Fibroblast of pulmonary artery (primary cell): ENCODE measurements at regions not wholly inside any gene's neighbourhood (a gene's known extent, or its start where the extent isn't known, plus 50 kb on each side); places are given as distances from the start of the nearest gene placed in this dataset.
"Not testable (repeated sequence)": the region's sequence is repeated elsewhere in the genome, so short reads cannot be mapped to it uniquely, and the experiment has no call there.

ENCODE experiments used
- DNase-seq: peaks from one replicate; pipeline ENCODE4 v3.0.0-alpha.2; 2010; ENCODE audit warnings: low read depth
- H3K4me3 ChIP-seq: replicated peaks from 2 replicates; pipeline ENCODE4 v1.5.1; 2011; ENCODE audit warnings: low read depth, mild to moderate bottlenecking, control low read depth, low read length, moderate library complexity
- TF ChIP-seq, protein P1 (sequence below): IDR thresholded peaks from 2 replicates; pipeline ENCODE4 v1.5.1; 2011; ENCODE audit warnings: mild to moderate bottlenecking, control low read depth, low read length, inconsistent platforms; ENCODE audit errors: missing control alignments

DNA sequence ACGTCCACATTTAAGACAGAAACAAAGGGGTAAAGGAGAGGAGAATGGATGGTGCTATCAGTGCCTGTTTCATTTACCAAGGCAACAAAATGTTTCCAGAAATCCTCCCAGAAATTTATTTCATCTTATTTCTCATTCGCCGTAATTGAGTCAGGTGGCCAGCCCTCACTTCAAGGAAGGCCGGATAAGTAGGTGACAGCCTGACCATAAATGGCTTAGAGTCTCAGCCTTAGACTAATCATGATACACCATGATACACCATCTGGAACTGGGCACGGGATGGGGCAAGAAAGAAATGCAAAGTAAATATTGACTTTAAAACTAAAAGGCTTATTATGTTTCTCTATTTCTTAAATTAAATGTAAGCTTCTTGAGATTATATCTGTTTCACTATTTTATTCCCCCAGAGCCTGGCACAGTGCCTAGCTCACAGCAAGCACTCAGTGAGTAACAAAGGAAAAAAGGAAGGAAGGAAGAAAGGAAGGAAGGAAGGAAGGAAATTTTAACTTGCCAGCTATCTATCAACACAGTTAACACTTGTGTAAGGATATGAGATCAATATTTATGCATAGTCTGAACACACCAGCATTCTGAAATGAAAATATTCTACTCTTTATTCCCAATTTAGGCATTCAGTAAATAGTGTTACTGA lies 106.1 kb upstream of the FSCB start:
- TF ChIP-seq, protein P1, sequence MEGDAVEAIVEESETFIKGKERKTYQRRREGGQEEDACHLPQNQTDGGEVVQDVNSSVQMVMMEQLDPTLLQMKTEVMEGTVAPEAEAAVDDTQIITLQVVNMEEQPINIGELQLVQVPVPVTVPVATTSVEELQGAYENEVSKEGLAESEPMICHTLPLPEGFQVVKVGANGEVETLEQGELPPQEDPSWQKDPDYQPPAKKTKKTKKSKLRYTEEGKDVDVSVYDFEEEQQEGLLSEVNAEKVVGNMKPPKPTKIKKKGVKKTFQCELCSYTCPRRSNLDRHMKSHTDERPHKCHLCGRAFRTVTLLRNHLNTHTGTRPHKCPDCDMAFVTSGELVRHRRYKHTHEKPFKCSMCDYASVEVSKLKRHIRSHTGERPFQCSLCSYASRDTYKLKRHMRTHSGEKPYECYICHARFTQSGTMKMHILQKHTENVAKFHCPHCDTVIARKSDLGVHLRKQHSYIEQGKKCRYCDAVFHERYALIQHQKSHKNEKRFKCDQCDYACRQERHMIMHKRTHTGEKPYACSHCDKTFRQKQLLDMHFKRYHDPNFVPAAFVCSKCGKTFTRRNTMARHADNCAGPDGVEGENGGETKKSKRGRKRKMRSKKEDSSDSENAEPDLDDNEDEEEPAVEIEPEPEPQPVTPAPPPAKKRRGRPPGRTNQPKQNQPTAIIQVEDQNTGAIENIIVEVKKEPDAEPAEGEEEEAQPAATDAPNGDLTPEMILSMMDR = no peak
- H3K4me3 ChIP-seq = no peak overlapping the region

DNA sequence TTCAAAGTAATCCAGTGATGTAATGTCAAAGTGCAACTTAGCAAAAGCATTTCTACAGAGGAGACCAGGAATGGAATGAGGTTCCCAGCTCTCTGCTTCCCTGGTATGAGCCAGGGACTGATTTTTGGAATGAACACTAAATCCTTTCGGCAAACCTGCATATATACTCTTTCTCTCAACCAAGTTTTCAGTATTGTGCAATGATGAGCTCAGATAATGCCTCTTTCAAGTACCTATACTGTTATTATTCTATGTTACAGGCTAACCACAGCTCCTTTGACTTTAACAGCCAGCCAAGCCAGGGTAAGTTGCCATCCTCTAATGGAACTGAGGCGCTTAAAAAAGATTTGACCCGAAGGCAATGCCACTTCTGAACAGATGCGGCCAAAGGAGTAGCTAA lies 104.9 kb upstream of the FSCB start:
- no peak overlapping the region for H3K4me3 ChIP-seq
- TF ChIP-seq, protein P1 = no peak
- no peak for DNase-seq

More for the DNA sequence above, 106.1 kb upstream of the FSCB start:
- no peak for DNase-seq

DNA sequence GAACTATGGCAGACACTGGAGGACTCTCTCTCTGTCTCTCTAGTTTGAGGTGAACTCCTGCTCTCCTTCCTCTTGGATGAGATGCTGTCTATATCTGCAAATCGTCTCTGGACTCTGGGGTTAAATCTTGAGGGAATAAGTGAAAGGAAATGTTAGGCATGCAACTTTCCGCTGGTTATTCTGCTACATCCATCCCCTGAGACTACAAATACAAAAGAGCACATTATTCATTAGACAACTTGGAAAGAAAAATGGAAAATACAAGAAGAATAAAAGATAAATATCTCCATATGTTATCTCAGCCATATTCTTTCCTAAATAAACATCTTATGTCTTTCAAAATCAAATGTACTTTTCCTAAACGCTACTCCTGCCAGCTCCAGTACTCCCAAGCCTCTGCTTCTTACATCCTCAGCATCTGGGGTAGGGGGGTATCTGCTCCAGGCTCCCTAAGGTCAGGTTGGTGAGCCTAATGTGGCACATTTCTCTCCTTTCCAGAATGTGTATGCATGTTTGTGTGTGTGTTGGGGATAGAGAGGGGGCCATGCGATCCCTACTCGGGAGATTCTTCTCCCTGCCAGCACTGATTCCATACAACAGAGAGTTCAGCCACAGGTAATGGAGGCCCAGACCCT lies 102.9 kb upstream of the FSCB start:
- TF ChIP-seq, protein P1 = no peak
- H3K4me3 ChIP-seq = no peak overlapping the region
- DNase-seq = no peak

DNA sequence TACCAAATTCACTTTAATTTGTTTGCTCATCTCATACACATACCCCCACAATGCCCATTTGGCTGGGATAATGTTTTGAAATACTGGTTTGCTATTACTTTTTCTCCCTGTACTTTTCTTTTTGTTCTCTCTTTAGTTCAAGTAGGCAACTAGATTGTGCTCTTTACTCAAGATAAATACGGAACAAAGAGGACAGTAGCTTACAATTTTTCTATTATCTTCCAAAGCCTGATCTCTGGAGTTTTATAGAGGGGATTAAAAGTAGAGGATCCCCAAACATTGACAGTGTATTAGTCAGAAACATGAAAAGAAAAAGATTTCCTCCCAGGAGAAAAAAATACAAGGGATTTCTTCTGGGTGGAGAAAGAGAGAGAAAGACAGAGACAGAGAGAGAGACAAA lies 102.1 kb upstream of the FSCB start:
- TF ChIP-seq, protein P1 = no peak
- H3K4me3 ChIP-seq = no peak overlapping the region

DNA sequence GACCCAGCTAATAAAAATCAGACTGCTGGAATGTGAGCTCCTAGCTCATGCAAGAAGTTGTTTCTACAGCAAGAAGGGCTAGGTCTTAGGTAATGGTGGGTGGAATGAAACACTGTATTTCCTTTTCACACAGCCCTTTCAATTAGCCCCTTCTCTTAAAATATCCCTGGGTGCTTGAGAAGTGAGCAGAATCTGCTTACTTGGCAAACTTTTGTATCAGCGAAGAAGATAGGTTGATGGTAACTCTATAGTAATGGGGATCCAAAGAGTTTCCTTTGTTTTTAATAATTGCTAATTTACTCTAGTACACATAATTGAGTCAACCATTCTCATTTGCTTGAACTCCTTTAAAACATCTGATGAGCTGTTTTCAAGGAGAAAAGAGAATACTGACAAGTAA lies 100.6 kb upstream of the FSCB start:
- no peak overlapping the region for H3K4me3 ChIP-seq
- DNase-seq = no peak
- TF ChIP-seq, protein P1 = no peak

More for the DNA sequence above, 102.1 kb upstream of the FSCB start:
- DNase-seq = no peak

DNA sequence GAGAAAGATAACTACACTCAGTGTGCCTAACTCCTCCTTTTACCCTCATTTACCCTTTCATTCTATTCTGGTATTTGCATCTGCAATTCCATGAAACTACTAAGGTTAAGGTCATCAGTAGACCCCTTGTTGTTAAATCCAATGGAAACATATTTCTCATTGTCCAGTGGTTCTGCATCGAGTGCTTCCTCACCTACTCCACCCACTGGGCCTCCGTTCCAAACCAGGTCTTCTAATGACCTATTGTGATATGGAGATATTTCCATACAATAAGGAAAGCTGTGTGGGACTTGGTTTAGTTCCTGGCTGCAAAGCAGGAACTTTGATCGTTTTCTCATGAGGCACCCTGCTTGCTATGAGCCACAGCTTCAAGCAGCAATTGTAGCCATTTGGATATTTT lies 99.5 kb upstream of the FSCB start:
- no peak for DNase-seq
- H3K4me3 ChIP-seq = no peak overlapping the region
- TF ChIP-seq, protein P1 = no peak

DNA sequence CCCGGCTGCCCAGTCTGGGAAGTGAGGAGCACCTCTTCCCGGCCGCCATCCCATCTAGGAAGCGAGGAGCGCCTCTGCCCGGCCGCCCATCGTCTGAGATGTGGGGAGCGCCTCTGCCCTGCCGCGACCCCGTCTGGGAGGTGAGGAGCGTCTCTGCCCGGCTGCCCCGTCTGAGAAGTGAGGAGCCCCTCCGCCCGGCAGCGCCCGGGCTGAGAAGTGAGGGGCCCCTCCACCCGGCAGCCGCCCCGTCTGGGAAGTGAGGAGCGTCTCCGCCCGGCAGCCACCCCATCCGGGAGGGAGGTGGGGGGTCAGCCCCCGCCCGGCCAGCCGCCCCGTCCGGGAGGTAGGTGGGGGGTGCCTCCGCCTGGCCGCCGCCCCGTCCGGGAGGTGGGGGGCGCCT lies 94.2 kb upstream of the FSCB start:
- not testable (repeated sequence) for DNase-seq, H3K4me3 ChIP-seq
